Type B pancreatic cell (in vitro differentiated cells): ENCODE measurements at regions not wholly inside any gene's neighbourhood (a gene's known extent, or its start where the extent isn't known, plus 50 kb on each side); places are given as distances from the start of the nearest gene placed in this dataset.

Experiments
- DNase-seq: peaks from one replicate; pipeline ENCODE4 v3.0.0; 2021; ENCODE audit warnings: mixed read lengths; ENCODE audit not compliant: unreplicated experiment; ENCODE audit errors: extremely low spot score
- H3K27ac Mint-ChIP-seq: 2 replicates; pipeline ENCODE4 v1.8.0; 2021; ENCODE audit warnings: mild to moderate bottlenecking, mixed read lengths
- H3K27me3 Mint-ChIP-seq: 2 replicates; pipeline ENCODE4 v1.8.0; 2021; ENCODE audit warnings: mixed read lengths
- H3K36me3 Mint-ChIP-seq: 2 replicates; pipeline ENCODE4 v1.8.0; 2021; ENCODE audit warnings: mixed read lengths
- H3K4me1 Mint-ChIP-seq: one replicate; pipeline ENCODE4 v1.8.0; 2021; ENCODE audit warnings: mixed read lengths; ENCODE audit not compliant: unreplicated experiment
- H3K4me3 Mint-ChIP-seq: 2 replicates; pipeline ENCODE4 v1.8.0; 2021; ENCODE audit warnings: mild to moderate bottlenecking, mixed read lengths
- H3K9me3 Mint-ChIP-seq: 2 replicates; pipeline ENCODE4 v1.8.0; 2021; ENCODE audit warnings: mixed read lengths
- TF ChIP-seq, protein P1 (sequence below): fragments of 200-600 bp; sonication (generic); conservative IDR thresholded peaks from 2 replicates; pipeline ENCODE4 v1.5.0; 2021; ENCODE audit warnings: antibody characterized with exemption, mild to moderate bottlenecking

DNA sequence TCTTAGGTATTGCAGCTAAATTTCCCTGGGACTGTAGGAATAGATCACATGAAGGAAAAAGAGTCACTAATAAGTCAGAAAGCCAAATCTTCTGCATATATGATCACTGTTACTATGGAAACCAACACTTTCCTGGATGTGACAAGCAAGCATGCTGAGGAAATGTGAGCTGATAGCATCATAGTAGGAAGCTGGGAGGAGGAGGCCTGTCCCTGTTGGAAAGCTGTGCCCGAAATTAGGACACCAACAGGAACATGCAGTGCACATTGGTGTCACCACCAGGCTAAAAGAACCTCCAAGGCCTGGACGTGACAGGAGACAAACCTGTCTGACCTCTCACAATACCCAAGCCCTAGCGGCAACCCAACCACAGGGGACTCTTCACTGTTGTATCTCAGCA lies 181.9 kb upstream of the PCSK2 start:
- Mint-ChIP-seq H3K27me3 (peaks cover 5% of the 10 kb centered on the region), H3K27ac (no peak overlapping the region), H3K4me1 (no peaks in the 10 kb centered on the region), H3K4me3 (no peak overlapping the region), H3K36me3 (no peaks in the 10 kb centered on the region), H3K9me3 (no peaks in the 10 kb centered on the region)
- no peak for DNase-seq
- TF ChIP-seq, protein P1, sequence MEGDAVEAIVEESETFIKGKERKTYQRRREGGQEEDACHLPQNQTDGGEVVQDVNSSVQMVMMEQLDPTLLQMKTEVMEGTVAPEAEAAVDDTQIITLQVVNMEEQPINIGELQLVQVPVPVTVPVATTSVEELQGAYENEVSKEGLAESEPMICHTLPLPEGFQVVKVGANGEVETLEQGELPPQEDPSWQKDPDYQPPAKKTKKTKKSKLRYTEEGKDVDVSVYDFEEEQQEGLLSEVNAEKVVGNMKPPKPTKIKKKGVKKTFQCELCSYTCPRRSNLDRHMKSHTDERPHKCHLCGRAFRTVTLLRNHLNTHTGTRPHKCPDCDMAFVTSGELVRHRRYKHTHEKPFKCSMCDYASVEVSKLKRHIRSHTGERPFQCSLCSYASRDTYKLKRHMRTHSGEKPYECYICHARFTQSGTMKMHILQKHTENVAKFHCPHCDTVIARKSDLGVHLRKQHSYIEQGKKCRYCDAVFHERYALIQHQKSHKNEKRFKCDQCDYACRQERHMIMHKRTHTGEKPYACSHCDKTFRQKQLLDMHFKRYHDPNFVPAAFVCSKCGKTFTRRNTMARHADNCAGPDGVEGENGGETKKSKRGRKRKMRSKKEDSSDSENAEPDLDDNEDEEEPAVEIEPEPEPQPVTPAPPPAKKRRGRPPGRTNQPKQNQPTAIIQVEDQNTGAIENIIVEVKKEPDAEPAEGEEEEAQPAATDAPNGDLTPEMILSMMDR: no peak

DNA sequence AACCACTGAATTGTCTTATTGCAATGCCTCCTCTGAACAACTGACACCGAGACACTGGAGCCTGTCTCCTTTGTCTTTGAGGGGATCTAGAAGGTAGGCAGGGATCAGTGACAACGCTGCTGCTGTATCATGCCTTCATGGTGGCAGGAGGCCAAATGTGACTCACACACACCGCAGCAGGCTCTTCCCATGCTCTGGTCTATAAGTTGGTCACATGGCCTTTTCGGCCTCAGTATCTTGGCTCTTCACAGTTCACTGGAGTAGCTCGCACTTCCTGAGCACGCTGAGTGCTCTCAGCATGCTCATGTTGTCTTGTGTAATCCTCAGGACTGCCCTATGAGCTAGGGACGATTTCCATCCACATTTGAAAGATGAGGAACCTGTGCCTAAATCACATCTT lies 167.4 kb upstream of the PCSK2 start:
- Mint-ChIP-seq H3K27ac (no peak overlapping the region), H3K36me3 (peaks cover 3% of the 10 kb centered on the region), H3K27me3 (no peaks in the 10 kb centered on the region), H3K4me3 (no peak overlapping the region), H3K4me1 (no peaks in the 10 kb centered on the region), H3K9me3 (peaks cover 7% of the 10 kb centered on the region)
- TF ChIP-seq, protein P1: no peak
- DNase-seq: no peak

DNA sequence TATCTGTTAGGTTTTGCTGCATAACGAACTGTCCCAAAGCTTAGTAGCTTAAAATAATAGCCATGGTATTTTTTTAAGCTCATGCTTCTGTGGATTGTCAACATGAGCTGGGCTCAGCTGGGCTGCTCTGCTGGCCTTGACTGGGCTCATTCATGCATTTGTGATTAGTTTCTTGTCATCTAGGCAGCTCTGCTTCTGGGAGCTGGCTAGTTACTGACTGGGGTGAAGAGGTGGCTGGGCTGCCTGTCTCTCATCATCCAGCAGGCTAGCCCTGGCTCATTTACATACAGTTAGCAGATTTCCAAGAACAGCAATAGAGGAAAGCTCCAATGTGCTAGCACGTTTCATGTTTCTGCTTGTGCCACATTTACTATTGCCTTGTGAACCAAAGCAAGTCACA lies 165.1 kb upstream of the PCSK2 start:
- TF ChIP-seq, protein P1: no peak
- Mint-ChIP-seq H3K27me3 (no peaks in the 10 kb centered on the region), H3K4me1 (no peaks in the 10 kb centered on the region), H3K4me3 (no peak overlapping the region), H3K27ac (no peak overlapping the region), H3K36me3 (peaks cover 3% of the 10 kb centered on the region), H3K9me3 (peaks cover 7% of the 10 kb centered on the region)
- no peak for DNase-seq

DNA sequence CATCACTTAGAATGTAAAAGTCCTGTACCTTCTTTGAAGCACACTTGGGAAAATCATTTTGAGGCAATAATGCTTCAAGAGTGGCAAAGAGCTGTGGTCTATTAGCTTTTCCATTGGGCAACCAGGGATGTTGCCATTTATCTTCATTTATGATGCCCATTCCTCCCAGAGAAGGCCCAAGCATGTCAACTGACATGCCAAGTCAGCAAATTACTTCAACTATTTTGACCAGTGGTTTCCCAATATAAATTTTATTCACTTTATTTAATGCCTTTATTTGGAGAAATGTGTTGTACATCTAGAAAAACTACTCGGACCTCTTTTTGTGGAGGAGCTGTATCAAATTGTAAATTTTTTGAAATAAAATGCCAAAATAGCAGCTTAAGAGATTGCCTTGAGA lies 164.1 kb upstream of the PCSK2 start:
- TF ChIP-seq, protein P1: no peak
- Mint-ChIP-seq H3K36me3 (peaks cover under 1% of the 10 kb centered on the region), H3K9me3 (peaks cover 1% of the 10 kb centered on the region), H3K27me3 (peaks cover 7% of the 10 kb centered on the region), H3K4me3 (no peak overlapping the region), H3K4me1 (no peaks in the 10 kb centered on the region), H3K27ac (no peak overlapping the region)
- DNase-seq: no peak

DNA sequence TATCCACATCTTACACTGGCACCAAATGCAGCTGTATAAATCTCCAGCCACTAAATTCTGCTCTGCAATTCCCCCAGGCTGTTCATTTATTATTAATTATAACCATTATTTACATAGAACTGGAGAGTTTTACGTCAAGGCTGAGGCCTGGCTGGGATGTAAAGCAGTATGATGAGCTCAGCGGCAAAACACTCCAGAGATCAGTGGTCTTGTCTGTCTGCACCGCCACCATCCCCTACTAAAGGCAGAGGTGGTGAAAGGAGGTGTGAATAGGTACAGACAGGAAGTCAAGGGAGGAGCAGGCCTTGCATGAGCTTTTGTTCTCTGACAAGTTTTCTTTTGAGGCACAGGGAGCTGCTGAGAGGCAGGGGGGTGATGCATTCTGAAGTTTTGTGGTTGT lies 159.9 kb upstream of the PCSK2 start:
- Mint-ChIP-seq H3K9me3 (no peaks in the 10 kb centered on the region), H3K36me3 (no peaks in the 10 kb centered on the region), H3K27ac (no peak overlapping the region), H3K4me1 (no peaks in the 10 kb centered on the region), H3K27me3 (peaks cover 18% of the 10 kb centered on the region), H3K4me3 (no peak overlapping the region)
- TF ChIP-seq, protein P1: no peak
- DNase-seq: no peak

DNA sequence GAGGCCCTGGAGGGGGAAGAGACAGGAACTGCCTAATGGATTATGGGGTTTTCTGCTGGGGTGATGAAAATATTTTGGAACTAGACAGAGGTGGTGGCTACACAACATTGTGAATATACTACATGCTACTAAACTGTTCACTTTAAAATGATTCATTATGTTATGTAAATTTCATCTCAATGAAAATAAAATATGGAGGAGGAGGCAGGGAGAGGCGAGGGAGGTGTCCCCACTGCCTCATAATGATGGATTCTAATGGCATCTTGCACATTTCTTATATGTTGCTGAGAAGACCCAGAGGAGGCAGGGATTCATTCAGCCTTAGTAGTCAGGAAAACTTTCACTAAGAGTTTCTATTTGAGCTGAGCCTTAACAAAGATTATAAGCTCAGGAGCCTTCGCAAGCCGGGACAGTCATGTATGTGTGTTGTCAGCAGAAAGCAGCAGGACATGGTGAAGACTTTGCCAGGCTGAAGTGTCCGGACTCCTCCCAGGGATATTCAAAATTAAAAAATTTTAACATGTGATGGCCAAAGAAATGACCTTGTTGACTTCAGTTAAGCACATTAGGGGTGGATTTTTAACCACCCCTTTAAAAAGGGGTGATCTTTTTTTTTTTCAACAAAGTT lies 158.6 kb upstream of the PCSK2 start:
- Mint-ChIP-seq H3K9me3 (no peaks in the 10 kb centered on the region), H3K27me3 (peaks cover 18% of the 10 kb centered on the region), H3K27ac (no peak overlapping the region), H3K4me1 (no peaks in the 10 kb centered on the region), H3K36me3 (no peaks in the 10 kb centered on the region), H3K4me3 (no peak overlapping the region)
- no peak for DNase-seq
- TF ChIP-seq, protein P1: no peak
